Stimulated activated naive CD8-positive, alpha-beta T cell treated with anti-CD3 and anti-CD28 coated beads, Interleukin-15, amount 100 ng/mL, for 72 hours (primary cell): ENCODE measurements at regions not wholly inside any gene's neighbourhood (a gene's known extent, or its start where the extent isn't known, plus 50 kb on each side); places are given as distances from the start of the nearest gene placed in this dataset.
"Not testable (repeated sequence)": the region's sequence is repeated elsewhere in the genome, so short reads cannot be mapped to it uniquely, and the experiment has no call there.

Experiments used
- ATAC-seq: fragments of 150-1000 bp; cut with Tn5 transposase; 2 replicates; pipeline ENCODE4 v1.10.0; 2021; ENCODE audit warnings: mild to moderate bottlenecking, moderate library complexity
- DNase-seq, 2 donors: peaks; one replicate each; pipeline ENCODE4 v3.0.0; 2021 to 2022
- H3K27ac Mint-ChIP-seq, 2 donors: one replicate each; pipeline ENCODE4 v1.8.0; 2022; ENCODE audit warnings: mild to moderate bottlenecking in 2 of 2, mixed read lengths in 2 of 2, moderate library complexity in 2 of 2
- H3K27me3 Mint-ChIP-seq: one replicate; pipeline ENCODE4 v1.8.0; 2022; ENCODE audit warnings: mixed read lengths
- H3K4me1 Mint-ChIP-seq: one replicate; pipeline ENCODE4 v1.8.0; 2022; ENCODE audit warnings: mild to moderate bottlenecking, mixed read lengths
- H3K4me3 Mint-ChIP-seq, 2 donors: one replicate each; pipeline ENCODE4 v1.8.0; 2022; ENCODE audit warnings: mild to moderate bottlenecking in 2 of 2, mixed read lengths in 2 of 2, moderate library complexity in 1 of 2
- H3K9me3 Mint-ChIP-seq, 2 donors: one replicate each; pipeline ENCODE4 v1.8.0; 2022; ENCODE audit warnings: mixed read lengths in 2 of 2

GRCh38 chr4:137812258-137812657 lies 280.0 kb upstream of the PCDH18 start:
- Mint-ChIP-seq H3K9me3 (no peaks in the 10 kb centered on the region), H3K27ac (no peak overlapping the region), H3K4me3 (no peak overlapping the region), H3K27me3 (no peaks in the 10 kb centered on the region), H3K4me1 (no peaks in the 10 kb centered on the region)
- ATAC-seq (no peak), DNase-seq (no peak)

- H3K4me3 Mint-ChIP-seq = no peak overlapping the region
- ATAC-seq = no peak
- no peak overlapping the region for H3K27ac Mint-ChIP-seq
- H3K27me3 Mint-ChIP-seq = no peaks in the 10 kb centered on the region
- no peaks in the 10 kb centered on the region for H3K9me3 Mint-ChIP-seq
- DNase-seq = no peak
- no peaks in the 10 kb centered on the region for H3K4me1 Mint-ChIP-seq
Observed at GRCh38 chr4:137806420-137806819, 274.1 kb upstream of the PCDH18 start.

GRCh38 chr4:137804906-137805495 lies 272.7 kb upstream of the PCDH18 start:
- H3K9me3 Mint-ChIP-seq = no peaks in the 10 kb centered on the region
- ATAC-seq (no peak), DNase-seq (no peak)
- no peaks in the 10 kb centered on the region for H3K27me3 Mint-ChIP-seq
- no peak overlapping the region for H3K4me3 Mint-ChIP-seq
- no peaks in the 10 kb centered on the region for H3K4me1 Mint-ChIP-seq
- no peak overlapping the region for H3K27ac Mint-ChIP-seq

GRCh38 chr4:137800861-137801260 lies 268.6 kb upstream of the PCDH18 start:
- Mint-ChIP-seq H3K4me1 (no peaks in the 10 kb centered on the region), H3K27ac (no peak overlapping the region), H3K4me3 (no peak overlapping the region), H3K27me3 (no peaks in the 10 kb centered on the region), H3K9me3 (no peaks in the 10 kb centered on the region)
- ATAC-seq (no peak), DNase-seq (no peak)

- Mint-ChIP-seq H3K4me1 (no peaks in the 10 kb centered on the region), H3K4me3 (no peak overlapping the region), H3K27me3 (no peaks in the 10 kb centered on the region), H3K9me3 (peaks cover 0 to 6% of the 10 kb centered on the region in 2 donors), H3K27ac (no peak overlapping the region)
- DNase-seq (no peak), ATAC-seq (no peak)
Observed at GRCh38 chr4:137794764-137795254, 262.5 kb upstream of the PCDH18 start.

- DNase-seq, H3K27me3 Mint-ChIP-seq, ATAC-seq, H3K27ac Mint-ChIP-seq, H3K4me3 Mint-ChIP-seq, H3K4me1 Mint-ChIP-seq: not testable (repeated sequence)
- peaks cover 9 to 14% of the 10 kb centered on the region in 2 donors for H3K9me3 Mint-ChIP-seq
Observed at GRCh38 chr4:137789263-137789662, 257.0 kb upstream of the PCDH18 start.

- H3K27me3 Mint-ChIP-seq, DNase-seq, H3K4me3 Mint-ChIP-seq, H3K4me1 Mint-ChIP-seq, H3K27ac Mint-ChIP-seq, ATAC-seq: not testable (repeated sequence)
- peaks cover 13 to 17% of the 10 kb centered on the region in 2 donors for H3K9me3 Mint-ChIP-seq
Observed at GRCh38 chr4:137783923-137784322, 251.6 kb upstream of the PCDH18 start.

GRCh38 chr4:137775701-137776100 lies 243.4 kb upstream of the PCDH18 start:
- ATAC-seq (no peak), DNase-seq (no peak)
- Mint-ChIP-seq H3K4me3 (no peak overlapping the region), H3K27me3 (no peaks in the 10 kb centered on the region), H3K4me1 (no peaks in the 10 kb centered on the region), H3K27ac (no peak overlapping the region), H3K9me3 (no peaks in the 10 kb centered on the region)

- Mint-ChIP-seq H3K27me3 (no peaks in the 10 kb centered on the region), H3K9me3 (peaks cover 0 to 6% of the 10 kb centered on the region in 2 donors), H3K27ac (no peak overlapping the region), H3K4me3 (no peak overlapping the region), H3K4me1 (no peaks in the 10 kb centered on the region)
- ATAC-seq (no peak), DNase-seq (no peak)
Observed at GRCh38 chr4:137774501-137774900, 242.2 kb upstream of the PCDH18 start.

GRCh38 chr4:137768881-137769280 lies 236.6 kb upstream of the PCDH18 start:
- Mint-ChIP-seq H3K4me3 (no peak overlapping the region), H3K27me3 (no peaks in the 10 kb centered on the region), H3K9me3 (peaks cover 12% of the 10 kb centered on the region in 2 donors), H3K4me1 (no peaks in the 10 kb centered on the region), H3K27ac (no peak overlapping the region)
- no peak for ATAC-seq
- DNase-seq = no peak

GRCh38 chr4:137768196-137768595 lies 235.9 kb upstream of the PCDH18 start:
- Mint-ChIP-seq H3K9me3 (peaks cover 12% of the 10 kb centered on the region in 2 donors), H3K27ac (no peak overlapping the region), H3K27me3 (no peaks in the 10 kb centered on the region), H3K4me1 (no peaks in the 10 kb centered on the region), H3K4me3 (no peak overlapping the region)
- ATAC-seq = no peak
- no peak for DNase-seq

- ATAC-seq = no peak
- no peaks in the 10 kb centered on the region for H3K4me1 Mint-ChIP-seq
- no peak overlapping the region for H3K4me3 Mint-ChIP-seq
- H3K27me3 Mint-ChIP-seq = no peaks in the 10 kb centered on the region
- DNase-seq = no peak
- peaks cover 0 to 4% of the 10 kb centered on the region in 2 donors for H3K9me3 Mint-ChIP-seq
- H3K27ac Mint-ChIP-seq = no peak overlapping the region
Observed at GRCh38 chr4:137762591-137762990, 230.3 kb upstream of the PCDH18 start.

- ATAC-seq = no peak
- Mint-ChIP-seq H3K4me1 (no peaks in the 10 kb centered on the region), H3K4me3 (no peak overlapping the region), H3K27ac (no peak overlapping the region), H3K27me3 (no peaks in the 10 kb centered on the region), H3K9me3 (peaks cover 7 to 10% of the 10 kb centered on the region in 2 donors)
- no peak for DNase-seq
Observed at GRCh38 chr4:137754652-137755471, 222.6 kb upstream of the PCDH18 start.

GRCh38 chr4:137749466-137749865 lies 217.2 kb upstream of the PCDH18 start:
- H3K27ac Mint-ChIP-seq = no peak overlapping the region
- H3K4me3 Mint-ChIP-seq = no peak overlapping the region
- H3K9me3 Mint-ChIP-seq = peaks cover 7 to 10% of the 10 kb centered on the region in 2 donors
- H3K27me3 Mint-ChIP-seq = no peaks in the 10 kb centered on the region
- no peaks in the 10 kb centered on the region for H3K4me1 Mint-ChIP-seq
- ATAC-seq = no peak
- DNase-seq = no peak

GRCh38 chr4:137748616-137749015 lies 216.3 kb upstream of the PCDH18 start:
- DNase-seq (no peak), ATAC-seq (no peak)
- H3K27ac Mint-ChIP-seq = no peak overlapping the region
- H3K9me3 Mint-ChIP-seq = peaks cover 7 to 10% of the 10 kb centered on the region in 2 donors
- no peaks in the 10 kb centered on the region for H3K4me1 Mint-ChIP-seq
- no peaks in the 10 kb centered on the region for H3K27me3 Mint-ChIP-seq
- no peak overlapping the region for H3K4me3 Mint-ChIP-seq

- Mint-ChIP-seq H3K4me3 (no peak overlapping the region), H3K4me1 (no peaks in the 10 kb centered on the region), H3K27ac (no peak overlapping the region), H3K27me3 (no peaks in the 10 kb centered on the region), H3K9me3 (no peaks in the 10 kb centered on the region)
- DNase-seq (no peak), ATAC-seq (no peak)
Observed at GRCh38 chr4:137740141-137740540, 207.8 kb upstream of the PCDH18 start.
